CD4-positive, CD25-positive, alpha-beta regulatory T cell (primary cell): ENCODE measurements at regions not wholly inside any gene's neighbourhood (a gene's known extent, or its start where the extent isn't known, plus 50 kb on each side); places are given as distances from the start of the nearest gene placed in this dataset.

Source experiments
- ATAC-seq, 2 donors: fragments of 150-1000 bp; cut with Tn5 transposase; one replicate each; pipeline ENCODE4 v1.10.0; 2021; ENCODE audit warnings: low read depth in 2 of 2, moderate number of reproducible peaks in 2 of 2, moderate library complexity in 1 of 2
- DNase-seq, 3 donors: peaks; one replicate each; pipeline versions ENCODE4 v3.0.0 to v3.0.0-alpha.2; 2012 to 2022; ENCODE audit warnings: mixed read lengths in 1 of 3
- H3K27ac ChIP-seq: one replicate; pipeline ENCODE4 v1.7.0; 2013; ENCODE audit warnings: mild to moderate bottlenecking, low read length; ENCODE audit not compliant: insufficient read depth, poor library complexity, severe bottlenecking
- H3K27me3 ChIP-seq: one replicate; pipeline ENCODE4 v1.7.0; 2013; ENCODE audit warnings: low read length; ENCODE audit not compliant: control insufficient read depth, insufficient read depth
- H3K36me3 ChIP-seq: one replicate; pipeline ENCODE4 v1.7.0; 2013; ENCODE audit warnings: mild to moderate bottlenecking, low read length, moderate library complexity; ENCODE audit not compliant: control insufficient read depth, insufficient read depth
- H3K4me1 ChIP-seq: 2 replicates; pipeline ENCODE4 v1.7.0; 2013; ENCODE audit warnings: mild to moderate bottlenecking, low read length; ENCODE audit not compliant: insufficient read depth, control insufficient read depth, poor library complexity, severe bottlenecking
- H3K4me3 ChIP-seq: one replicate; pipeline ENCODE4 v1.7.0; 2013; ENCODE audit warnings: low read depth, mild to moderate bottlenecking, low read length, moderate library complexity
- H3K9me3 ChIP-seq, 2 experiments: 1 replicate in 1 of 2; 2 replicates in 1 of 2; pipeline ENCODE4 v1.7.0; 2013; ENCODE audit warnings: low read length in 2 of 2, mild to moderate bottlenecking in 1 of 2, moderate library complexity in 1 of 2; ENCODE audit not compliant: control insufficient read depth in 2 of 2
- H3K27ac Mint-ChIP-seq, 3 donors: one replicate each; pipeline ENCODE4 v1.8.0; 2020 to 2022; ENCODE audit warnings: mild to moderate bottlenecking in 3 of 3, mixed read lengths in 3 of 3, moderate library complexity in 2 of 3
- H3K27me3 Mint-ChIP-seq: one replicate; pipeline ENCODE4 v1.8.0; 2022; ENCODE audit warnings: mild to moderate bottlenecking, mixed read lengths
- H3K36me3 Mint-ChIP-seq: one replicate; pipeline ENCODE4 v1.8.0; 2020; ENCODE audit warnings: mixed read lengths
- H3K4me1 Mint-ChIP-seq, 4 donors: one replicate each; pipeline ENCODE4 v1.8.0; 2020 to 2022; ENCODE audit warnings: mixed read lengths in 4 of 4, mild to moderate bottlenecking in 1 of 4
- H3K4me3 Mint-ChIP-seq, 4 donors: one replicate each; pipeline ENCODE4 v1.8.0; 2020 to 2022; ENCODE audit warnings: mild to moderate bottlenecking in 4 of 4, mixed read lengths in 4 of 4, moderate library complexity in 3 of 4
- H3K9me3 Mint-ChIP-seq, 7 donors: one replicate each; pipeline ENCODE4 v1.8.0; 2020 to 2022; ENCODE audit warnings: mixed read lengths in 7 of 7, mild to moderate bottlenecking in 3 of 7, moderate library complexity in 2 of 7

- no peak overlapping the region for H3K4me3 Mint-ChIP-seq
- no peak overlapping the region for H3K27ac Mint-ChIP-seq
- H3K9me3 Mint-ChIP-seq = peaks cover 0 to 7% (median 3%) of the 10 kb centered on the region in 7 donors
- H3K36me3 Mint-ChIP-seq = no peaks in the 10 kb centered on the region
- DNase-seq (no peak), ATAC-seq (no peak)
- Histone ChIP-seq H3K4me1 (no peaks in the 10 kb centered on the region), H3K4me3 (no peak overlapping the region), H3K36me3 (no peaks in the 10 kb centered on the region), H3K27me3 (no peaks in the 10 kb centered on the region), H3K27ac (no peak overlapping the region), H3K9me3 (peaks cover 0 to 5% of the 10 kb centered on the region in 2 experiments)
- H3K27me3 Mint-ChIP-seq = no peaks in the 10 kb centered on the region
- H3K4me1 Mint-ChIP-seq = no peaks in the 10 kb centered on the region
Measured at GRCh38 chr13:64075543-64076271, 2660.1 kb upstream of the PCDH20 start.

GRCh38 chr13:64074971-64075474 lies 2659.4 kb upstream of the PCDH20 start:
- H3K9me3 ChIP-seq = peaks cover 0 to 5% of the 10 kb centered on the region in 2 experiments
- no peak overlapping the region for H3K27ac ChIP-seq
- H3K4me3 ChIP-seq = no peak overlapping the region
- Mint-ChIP-seq H3K27me3 (no peaks in the 10 kb centered on the region), H3K4me1 (no peaks in the 10 kb centered on the region), H3K27ac (no peak overlapping the region), H3K4me3 (no peak overlapping the region), H3K9me3 (peaks cover 0 to 7% (median 3%) of the 10 kb centered on the region in 7 donors), H3K36me3 (no peaks in the 10 kb centered on the region)
- H3K36me3 ChIP-seq = no peaks in the 10 kb centered on the region
- DNase-seq = no peak
- ATAC-seq = no peak
- H3K27me3 ChIP-seq = no peaks in the 10 kb centered on the region
- no peaks in the 10 kb centered on the region for H3K4me1 ChIP-seq

- no peaks in the 10 kb centered on the region for H3K27me3 Mint-ChIP-seq
- H3K4me1 Mint-ChIP-seq = no peaks in the 10 kb centered on the region
- no peaks in the 10 kb centered on the region for H3K36me3 Mint-ChIP-seq
- Histone ChIP-seq H3K27me3 (no peaks in the 10 kb centered on the region), H3K36me3 (no peaks in the 10 kb centered on the region), H3K4me3 (no peak overlapping the region), H3K27ac (no peak overlapping the region), H3K9me3 (peaks cover 4 to 5% of the 10 kb centered on the region in 2 experiments), H3K4me1 (no peaks in the 10 kb centered on the region)
- H3K9me3 Mint-ChIP-seq = peaks cover 0 to 11% (median 3%) of the 10 kb centered on the region in 7 donors
- no peak overlapping the region for H3K4me3 Mint-ChIP-seq
- ATAC-seq (no peak), DNase-seq (no peak)
- no peak overlapping the region for H3K27ac Mint-ChIP-seq
Measured at GRCh38 chr13:64073203-64073602, 2657.6 kb upstream of the PCDH20 start.

GRCh38 chr13:64071352-64071751 lies 2655.7 kb upstream of the PCDH20 start:
- Mint-ChIP-seq H3K27me3 (no peaks in the 10 kb centered on the region), H3K36me3 (no peaks in the 10 kb centered on the region), H3K4me3 (peak overlapping the region in 1 of 4 donors; percentile 27), H3K27ac (no peak overlapping the region), H3K9me3 (peaks cover 1 to 11% (median 5%) of the 10 kb centered on the region in 7 donors), H3K4me1 (no peaks in the 10 kb centered on the region)
- ATAC-seq (no peak), DNase-seq (no peak)
- no peaks in the 10 kb centered on the region for H3K27me3 ChIP-seq
- no peaks in the 10 kb centered on the region for H3K36me3 ChIP-seq
- peaks cover 4 to 5% of the 10 kb centered on the region in 2 experiments for H3K9me3 ChIP-seq
- H3K4me1 ChIP-seq = no peaks in the 10 kb centered on the region
- H3K4me3 ChIP-seq = no peak overlapping the region
- H3K27ac ChIP-seq = no peak overlapping the region

- Mint-ChIP-seq H3K9me3 (peaks cover 0 to 11% (median 5%) of the 10 kb centered on the region in 7 donors), H3K4me3 (peak overlapping the region in 1 of 4 donors; percentile 51), H3K27me3 (no peaks in the 10 kb centered on the region), H3K4me1 (no peaks in the 10 kb centered on the region), H3K27ac (no peak overlapping the region), H3K36me3 (no peaks in the 10 kb centered on the region)
- Histone ChIP-seq H3K36me3 (no peaks in the 10 kb centered on the region), H3K27ac (no peak overlapping the region), H3K9me3 (peaks cover 0 to 4% of the 10 kb centered on the region in 2 experiments), H3K4me3 (no peak overlapping the region), H3K4me1 (no peaks in the 10 kb centered on the region), H3K27me3 (no peaks in the 10 kb centered on the region)
- ATAC-seq (no peak), DNase-seq (no peak)
Measured at GRCh38 chr13:64069892-64070291, 2654.2 kb upstream of the PCDH20 start.

GRCh38 chr13:64066711-64067110 lies 2651.1 kb upstream of the PCDH20 start:
- no peak overlapping the region for H3K4me3 Mint-ChIP-seq
- H3K9me3 ChIP-seq = peaks cover 0 to 4% of the 10 kb centered on the region in 2 experiments
- ATAC-seq = no peak

GRCh38 chr13:64061649-64062048 lies 2646.0 kb upstream of the PCDH20 start:
- DNase-seq = no peak

More at GRCh38 chr13:64066711-64067110, 2651.1 kb upstream of the PCDH20 start:
- H3K27me3 Mint-ChIP-seq = no peaks in the 10 kb centered on the region
- no peak overlapping the region for H3K27ac ChIP-seq
- no peaks in the 10 kb centered on the region for H3K4me1 Mint-ChIP-seq
- no peak overlapping the region for H3K4me3 ChIP-seq
- no peaks in the 10 kb centered on the region for H3K27me3 ChIP-seq
- no peak for DNase-seq
- H3K36me3 Mint-ChIP-seq = no peaks in the 10 kb centered on the region
- no peaks in the 10 kb centered on the region for H3K4me1 ChIP-seq
- no peak overlapping the region for H3K27ac Mint-ChIP-seq
- H3K9me3 Mint-ChIP-seq = peaks cover 2 to 19% (median 6%) of the 10 kb centered on the region in 7 donors
- no peaks in the 10 kb centered on the region for H3K36me3 ChIP-seq

More at GRCh38 chr13:64061649-64062048, 2646.0 kb upstream of the PCDH20 start:
- no peaks in the 10 kb centered on the region for H3K27me3 Mint-ChIP-seq
- H3K27me3 ChIP-seq = no peaks in the 10 kb centered on the region
- no peaks in the 10 kb centered on the region for H3K9me3 ChIP-seq
- H3K36me3 ChIP-seq = no peaks in the 10 kb centered on the region
- no peak for ATAC-seq
- H3K27ac ChIP-seq = no peak overlapping the region
- H3K36me3 Mint-ChIP-seq = no peaks in the 10 kb centered on the region
- H3K4me3 ChIP-seq = no peak overlapping the region
- no peak overlapping the region for H3K27ac Mint-ChIP-seq
- H3K4me1 ChIP-seq = no peaks in the 10 kb centered on the region
- H3K4me1 Mint-ChIP-seq = no peaks in the 10 kb centered on the region
- peaks cover 0 to 27% (median 13%) of the 10 kb centered on the region in 7 donors for H3K9me3 Mint-ChIP-seq
- no peak overlapping the region for H3K4me3 Mint-ChIP-seq
